HG03064 (cell line): ENCODE measurements at regions not wholly inside any gene's neighbourhood (a gene's known extent, or its start where the extent isn't known, plus 50 kb on each side); places are given as distances from the start of the nearest gene placed in this dataset.
"Not testable (repeated sequence)": the region's sequence is repeated elsewhere in the genome, so short reads cannot be mapped to it uniquely, and the experiment has no call there.

ENCODE experiments used
- ATAC-seq: cut with Tn5 transposase; IDR thresholded peaks from one replicate; pipeline ENCODE4 v1.9.1; 2021; ENCODE audit warnings: low read depth; ENCODE audit not compliant: unreplicated experiment

- no peak for ATAC-seq
These were observed 1057.9 kb downstream of the FAT4 start for GRCh38 chr4:126372634-126373033.

GRCh38 chr4:126375462-126376054, 1060.8 kb downstream of the FAT4 start:
- ATAC-seq = no peak

GRCh38 chr4:126385954-126386353, 1071.2 kb downstream of the FAT4 start:
- ATAC-seq = no peak

- ATAC-seq = no peak
These were observed 1071.8 kb downstream of the FAT4 start for GRCh38 chr4:126386512-126386911.

GRCh38 chr4:126395664-126396063, 1080.9 kb downstream of the FAT4 start:
- ATAC-seq = no peak

GRCh38 chr4:126396121-126396520, 1081.4 kb downstream of the FAT4 start:
- no peak for ATAC-seq

- no peak for ATAC-seq
These were observed 1081.9 kb downstream of the FAT4 start for GRCh38 chr4:126396703-126397102.

- no peak for ATAC-seq
These were observed 1089.8 kb downstream of the FAT4 start for GRCh38 chr4:126404549-126404948.

GRCh38 chr4:126405369-126405982, 1090.7 kb downstream of the FAT4 start:
- ATAC-seq = no peak

- ATAC-seq = no peak
These were observed 1095.0 kb downstream of the FAT4 start for GRCh38 chr4:126409746-126410145.

GRCh38 chr4:126411047-126411446, 1096.3 kb downstream of the FAT4 start:
- ATAC-seq = no peak

- ATAC-seq = not testable (repeated sequence)
These were observed 1097.6 kb downstream of the FAT4 start for GRCh38 chr4:126412310-126412709.

- no peak for ATAC-seq
These were observed 1100.0 kb downstream of the FAT4 start for GRCh38 chr4:126414741-126415140.

- ATAC-seq = no peak
These were observed 1104.5 kb downstream of the FAT4 start for GRCh38 chr4:126419266-126419665.

GRCh38 chr4:126427853-126428252, 1113.1 kb downstream of the FAT4 start:
- no peak for ATAC-seq

- ATAC-seq = no peak
These were observed 1116.3 kb downstream of the FAT4 start for GRCh38 chr4:126431049-126431448.

GRCh38 chr4:126435491-126435890, 1120.7 kb downstream of the FAT4 start:
- ATAC-seq = no peak

GRCh38 chr4:126440297-126440696, 1125.5 kb downstream of the FAT4 start:
- ATAC-seq = no peak

- ATAC-seq = no peak
These were observed 1126.6 kb downstream of the FAT4 start for GRCh38 chr4:126441173-126442035.

GRCh38 chr4:126445596-126445995, 1130.8 kb downstream of the FAT4 start:
- no peak for ATAC-seq

- no peak for ATAC-seq
These were observed 1132.2 kb downstream of the FAT4 start for GRCh38 chr4:126446917-126447316.
